Trophoblast cell (in vitro differentiated cells and primary cell): ENCODE measurements at regions not wholly inside any gene's neighbourhood (a gene's known extent, or its start where the extent isn't known, plus 50 kb on each side); places are given as distances from the start of the nearest gene placed in this dataset.

Source experiments
- DNase-seq, 2 donors: peaks; one replicate each; pipeline ENCODE4 v3.0.0-alpha.2; 2016
- H2AFZ ChIP-seq: 2 replicates; pipeline ENCODE4 v1.6.1; 2013; ENCODE audit warnings: low read length, moderate library complexity, mild to moderate bottlenecking; ENCODE audit not compliant: insufficient read depth, poor library complexity
- H2AK5ac ChIP-seq: 2 replicates; pipeline ENCODE4 v1.6.1; 2013; ENCODE audit warnings: mild to moderate bottlenecking, low read length
- H2BK120ac ChIP-seq: 2 replicates; pipeline ENCODE4 v1.6.1; 2013; ENCODE audit warnings: low read length, mild to moderate bottlenecking, moderate library complexity; ENCODE audit not compliant: insufficient read depth, poor library complexity
- H2BK12ac ChIP-seq: 2 replicates; pipeline ENCODE4 v1.6.1; 2013; ENCODE audit warnings: mild to moderate bottlenecking, low read length, moderate library complexity
- H2BK5ac ChIP-seq: 2 replicates; pipeline ENCODE4 v1.6.1; 2013; ENCODE audit warnings: low read length, low read depth, moderate library complexity, mild to moderate bottlenecking; ENCODE audit not compliant: poor library complexity
- H3K14ac ChIP-seq: 2 replicates; pipeline ENCODE4 v1.6.1; 2013; ENCODE audit warnings: mild to moderate bottlenecking, low read length
- H3K18ac ChIP-seq: 2 replicates; pipeline ENCODE4 v1.6.1; 2013; ENCODE audit warnings: mild to moderate bottlenecking, low read length
- H3K23ac ChIP-seq: 2 replicates; pipeline ENCODE4 v1.6.1; 2013; ENCODE audit warnings: low read length
- H3K27ac ChIP-seq: 2 replicates; pipeline ENCODE4 v1.5.1; 2013; ENCODE audit warnings: low read depth, mild to moderate bottlenecking, inconsistent platforms, low read length, moderate library complexity
- H3K27me3 ChIP-seq: 2 replicates; pipeline ENCODE4 v1.6.1; 2013; ENCODE audit warnings: inconsistent platforms, mild to moderate bottlenecking, low read length, moderate library complexity; ENCODE audit not compliant: insufficient read depth
- H3K36me3 ChIP-seq, 2 experiments: 1 replicate in 1 of 2; 2 replicates in 1 of 2; pipeline ENCODE4 v1.6.1; 2013; ENCODE audit warnings: low read length in 2 of 2, mild to moderate bottlenecking in 2 of 2, moderate library complexity in 1 of 2; ENCODE audit not compliant: insufficient read depth in 2 of 2, control insufficient read depth in 1 of 2
- H3K4ac ChIP-seq: 2 replicates; pipeline ENCODE4 v1.6.1; 2013; ENCODE audit warnings: low read depth, mild to moderate bottlenecking, low read length, moderate library complexity
- H3K4me1 ChIP-seq, 2 experiments: 1 replicate in 1 of 2; 2 replicates in 1 of 2; pipeline ENCODE4 v1.6.1; 2013; ENCODE audit warnings: low read length in 2 of 2, mild to moderate bottlenecking in 2 of 2, moderate library complexity in 1 of 2; ENCODE audit not compliant: insufficient read depth in 2 of 2, control insufficient read depth in 1 of 2
- H3K4me2 ChIP-seq: 2 replicates; pipeline ENCODE4 v1.6.1; 2013; ENCODE audit warnings: inconsistent platforms, mild to moderate bottlenecking, low read length, moderate library complexity
- H3K4me3 ChIP-seq: 2 replicates; pipeline ENCODE4 v1.5.1; 2013; ENCODE audit warnings: mild to moderate bottlenecking, low read depth, low read length, inconsistent platforms
- H3K79me1 ChIP-seq: one replicate; pipeline ENCODE4 v1.6.1; 2013; ENCODE audit warnings: low read length
- H3K79me2 ChIP-seq: 2 replicates; pipeline ENCODE4 v1.6.1; 2013; ENCODE audit warnings: low read length, mild to moderate bottlenecking; ENCODE audit not compliant: control insufficient read depth, insufficient read depth, poor library complexity
- H3K9ac ChIP-seq: 2 replicates; pipeline ENCODE4 v1.6.1; 2013; ENCODE audit warnings: mild to moderate bottlenecking, low read length
- H3K9me3 ChIP-seq: 2 replicates; pipeline ENCODE4 v1.6.1; 2013; ENCODE audit warnings: low read depth, mild to moderate bottlenecking, control low read depth, inconsistent platforms, low read length; ENCODE audit not compliant: insufficient read depth
- H4K12ac ChIP-seq: 2 replicates; pipeline ENCODE4 v1.6.1; 2013; ENCODE audit warnings: low read depth, mild to moderate bottlenecking, low read length, moderate library complexity
- H4K8ac ChIP-seq: 2 replicates; pipeline ENCODE4 v1.6.1; 2013; ENCODE audit warnings: low read depth, mild to moderate bottlenecking, low read length, moderate library complexity
- H4K91ac ChIP-seq: one replicate; pipeline ENCODE4 v1.6.1; 2013; ENCODE audit warnings: low read depth, mild to moderate bottlenecking, low read length, moderate library complexity
- WGBS: extraction: QIAGEN DNeasy Blood & Tissue Kit; methylation state at CpG from one replicate; pipeline ENCODE4 v1.1.7; 2013; ENCODE audit warnings: missing lambda C conversion rate; ENCODE audit not compliant: insufficient read length, insufficient coverage; ENCODE audit errors: extremely low coverage; 5-methylcytosine and 5-hydroxymethylcytosine counted together

- H2AK5ac ChIP-seq, result no peak overlapping the region
- no peak overlapping the region for H2BK5ac ChIP-seq
- peaks cover 0 to 6% of the 10 kb centered on the region in 2 experiments for H3K4me1 ChIP-seq
- no peak overlapping the region for H2AFZ ChIP-seq
- no peaks in the 10 kb centered on the region for H3K27me3 ChIP-seq
- no peaks in the 10 kb centered on the region for H3K36me3 ChIP-seq
- no peak overlapping the region for H3K23ac ChIP-seq
- H3K9me3 ChIP-seq, result peaks cover 10% of the 10 kb centered on the region
- no peak overlapping the region for H4K12ac ChIP-seq
- H3K79me1 ChIP-seq, result no peaks in the 10 kb centered on the region
- no peak for DNase-seq
- no peak overlapping the region for H3K18ac ChIP-seq
- H4K8ac ChIP-seq, result no peak overlapping the region
- no peaks in the 10 kb centered on the region for H3K79me2 ChIP-seq
- no peak overlapping the region for H3K9ac ChIP-seq
- no peak overlapping the region for H3K4me2 ChIP-seq
- no peak overlapping the region for H2BK120ac ChIP-seq
- no peak overlapping the region for H3K4me3 ChIP-seq
- no CpG with 5 or more reads among the region's 7 CpGs for WGBS
- H3K27ac ChIP-seq, result no peak overlapping the region
- no peak overlapping the region for H3K4ac ChIP-seq
- no peak overlapping the region for H4K91ac ChIP-seq
- no peak overlapping the region for H3K14ac ChIP-seq
- no peak overlapping the region for H2BK12ac ChIP-seq
These were observed 108.1 kb upstream of the DUSP22 start for GRCh38 chr6:184161-184700.

GRCh38 chr6:186340-186965 lies 105.8 kb upstream of the DUSP22 start:
- no peak overlapping the region for H2BK12ac ChIP-seq
- no peak overlapping the region for H2AK5ac ChIP-seq
- WGBS, result no CpG with 5 or more reads among the region's 12 CpGs
- H3K36me3 ChIP-seq, result no peaks in the 10 kb centered on the region
- H4K8ac ChIP-seq, result no peak overlapping the region
- H2BK5ac ChIP-seq, result no peak overlapping the region
- H2BK120ac ChIP-seq, result no peak overlapping the region
- no peak overlapping the region for H3K18ac ChIP-seq
- no peak overlapping the region for H4K91ac ChIP-seq
- H3K14ac ChIP-seq, result no peak overlapping the region
- no peaks in the 10 kb centered on the region for H3K79me2 ChIP-seq
- H3K4me1 ChIP-seq, result peaks cover 3 to 6% of the 10 kb centered on the region in 2 experiments
- H3K9me3 ChIP-seq, result no peaks in the 10 kb centered on the region
- no peak overlapping the region for H3K27ac ChIP-seq
- no peak overlapping the region for H4K12ac ChIP-seq
- no peak for DNase-seq
- no peak overlapping the region for H2AFZ ChIP-seq
- H3K27me3 ChIP-seq, result no peaks in the 10 kb centered on the region
- no peaks in the 10 kb centered on the region for H3K79me1 ChIP-seq
- no peak overlapping the region for H3K4me3 ChIP-seq
- H3K9ac ChIP-seq, result no peak overlapping the region
- H3K4me2 ChIP-seq, result no peak overlapping the region
- no peak overlapping the region for H3K4ac ChIP-seq
- no peak overlapping the region for H3K23ac ChIP-seq

GRCh38 chr6:187210-187861 lies 105.0 kb upstream of the DUSP22 start:
- peaks cover 3 to 6% of the 10 kb centered on the region in 2 experiments for H3K4me1 ChIP-seq
- H3K27me3 ChIP-seq, result no peaks in the 10 kb centered on the region
- H4K91ac ChIP-seq, result no peak overlapping the region
- H3K4me3 ChIP-seq, result no peak overlapping the region
- no peaks in the 10 kb centered on the region for H3K36me3 ChIP-seq
- no peak overlapping the region for H3K4me2 ChIP-seq
- DNase-seq, result no peak
- H2AK5ac ChIP-seq, result no peak overlapping the region
- no CpG with 5 or more reads among the region's 10 CpGs for WGBS
- H2AFZ ChIP-seq, result no peak overlapping the region
- H2BK12ac ChIP-seq, result no peak overlapping the region
- no peak overlapping the region for H2BK5ac ChIP-seq
- no peak overlapping the region for H4K12ac ChIP-seq
- H3K23ac ChIP-seq, result no peak overlapping the region
- no peak overlapping the region for H2BK120ac ChIP-seq
- no peak overlapping the region for H3K27ac ChIP-seq
- H3K18ac ChIP-seq, result no peak overlapping the region
- H3K4ac ChIP-seq, result no peak overlapping the region
- H3K9ac ChIP-seq, result no peak overlapping the region
- no peaks in the 10 kb centered on the region for H3K79me1 ChIP-seq
- H3K79me2 ChIP-seq, result no peaks in the 10 kb centered on the region
- no peak overlapping the region for H3K14ac ChIP-seq
- H3K9me3 ChIP-seq, result no peaks in the 10 kb centered on the region
- no peak overlapping the region for H4K8ac ChIP-seq

- H3K36me3 ChIP-seq, result no peaks in the 10 kb centered on the region
- no peak overlapping the region for H4K91ac ChIP-seq
- H3K4me2 ChIP-seq, result no peak overlapping the region
- no peak overlapping the region for H2AK5ac ChIP-seq
- H3K14ac ChIP-seq, result no peak overlapping the region
- no peaks in the 10 kb centered on the region for H3K9me3 ChIP-seq
- no peak overlapping the region for H3K27ac ChIP-seq
- no peak overlapping the region for H2BK5ac ChIP-seq
- no peak overlapping the region for H3K18ac ChIP-seq
- H3K4me3 ChIP-seq, result no peak overlapping the region
- no CpG with 5 or more reads among the region's 13 CpGs for WGBS
- no peak overlapping the region for H2BK120ac ChIP-seq
- no peak overlapping the region for H4K8ac ChIP-seq
- H3K23ac ChIP-seq, result no peak overlapping the region
- no peaks in the 10 kb centered on the region for H3K79me1 ChIP-seq
- no peak overlapping the region for H3K4ac ChIP-seq
- H3K79me2 ChIP-seq, result no peaks in the 10 kb centered on the region
- no peaks in the 10 kb centered on the region for H3K27me3 ChIP-seq
- no peak overlapping the region for H4K12ac ChIP-seq
- DNase-seq, result peak; percentile 62 to 75
- no peak overlapping the region for H2AFZ ChIP-seq
- H3K9ac ChIP-seq, result no peak overlapping the region
- H3K4me1 ChIP-seq, result peaks cover 3 to 6% of the 10 kb centered on the region in 2 experiments
- no peak overlapping the region for H2BK12ac ChIP-seq
These were observed 103.2 kb upstream of the DUSP22 start for GRCh38 chr6:188821-189655.
